NCI-H774 (cell line): ENCODE measurements at regions not wholly inside any gene's neighbourhood (a gene's known extent, or its start where the extent isn't known, plus 50 kb on each side); places are given as distances from the start of the nearest gene placed in this dataset.

Experiments
- DNase-seq: peaks from one replicate; lab custom pipeline; 2025; lab: John Stamatoyannopoulos, UW

GRCh38 chr6:33967966-33968724, 164.3 kb upstream of the MLN start:
- DNase-seq: no peak

- no peak for DNase-seq
Observed at GRCh38 chr6:33967265-33967767, 163.5 kb upstream of the MLN start.

GRCh38 chr6:33966536-33966935, 162.7 kb upstream of the MLN start:
- DNase-seq: no peak

GRCh38 chr6:33965766-33966165, 162.0 kb upstream of the MLN start:
- no peak for DNase-seq

GRCh38 chr6:33964387-33964786, 160.6 kb upstream of the MLN start:
- DNase-seq: no peak

GRCh38 chr6:33963136-33963750, 159.4 kb upstream of the MLN start:
- DNase-seq: no peak

GRCh38 chr6:33962246-33963027, 158.6 kb upstream of the MLN start:
- no peak for DNase-seq

GRCh38 chr6:33961691-33962090, 157.9 kb upstream of the MLN start:
- no peak for DNase-seq

GRCh38 chr6:33960345-33961313, 156.8 kb upstream of the MLN start:
- no peak for DNase-seq

- DNase-seq: no peak
Observed at GRCh38 chr6:33959661-33960344, 156.0 kb upstream of the MLN start.

- DNase-seq: no peak
Observed at GRCh38 chr6:33959329-33959651, 155.5 kb upstream of the MLN start.

GRCh38 chr6:33958526-33959328, 154.9 kb upstream of the MLN start:
- no peak for DNase-seq

- DNase-seq: no peak
Observed at GRCh38 chr6:33957892-33958525, 154.2 kb upstream of the MLN start.

GRCh38 chr6:33957131-33957891, 153.5 kb upstream of the MLN start:
- no peak for DNase-seq

GRCh38 chr6:33956206-33956605, 152.4 kb upstream of the MLN start:
- no peak for DNase-seq

GRCh38 chr6:33955566-33955965, 151.8 kb upstream of the MLN start:
- no peak for DNase-seq

- no peak for DNase-seq
Observed at GRCh38 chr6:33954453-33954852, 150.7 kb upstream of the MLN start.

GRCh38 chr6:33953171-33953570, 149.4 kb upstream of the MLN start:
- no peak for DNase-seq

GRCh38 chr6:33952016-33952415, 148.2 kb upstream of the MLN start:
- DNase-seq: no peak
